GM10266 (cell line): ENCODE measurements at regions not wholly inside any gene's neighbourhood (a gene's known extent, or its start where the extent isn't known, plus 50 kb on each side); places are given as distances from the start of the nearest gene placed in this dataset.

Experiments used
- DNase-seq: peaks from one replicate; pipeline ENCODE4 v3.0.0; 2012; ENCODE audit errors: extremely low spot score
- TF ChIP-seq, protein P1 (sequence below): IDR thresholded peaks from 2 replicates; pipeline ENCODE4 v1.5.1; 2012; ENCODE audit warnings: mild to moderate bottlenecking, low read depth; ENCODE audit not compliant: control insufficient read depth, insufficient read depth; ENCODE audit errors: missing control alignments

DNA sequence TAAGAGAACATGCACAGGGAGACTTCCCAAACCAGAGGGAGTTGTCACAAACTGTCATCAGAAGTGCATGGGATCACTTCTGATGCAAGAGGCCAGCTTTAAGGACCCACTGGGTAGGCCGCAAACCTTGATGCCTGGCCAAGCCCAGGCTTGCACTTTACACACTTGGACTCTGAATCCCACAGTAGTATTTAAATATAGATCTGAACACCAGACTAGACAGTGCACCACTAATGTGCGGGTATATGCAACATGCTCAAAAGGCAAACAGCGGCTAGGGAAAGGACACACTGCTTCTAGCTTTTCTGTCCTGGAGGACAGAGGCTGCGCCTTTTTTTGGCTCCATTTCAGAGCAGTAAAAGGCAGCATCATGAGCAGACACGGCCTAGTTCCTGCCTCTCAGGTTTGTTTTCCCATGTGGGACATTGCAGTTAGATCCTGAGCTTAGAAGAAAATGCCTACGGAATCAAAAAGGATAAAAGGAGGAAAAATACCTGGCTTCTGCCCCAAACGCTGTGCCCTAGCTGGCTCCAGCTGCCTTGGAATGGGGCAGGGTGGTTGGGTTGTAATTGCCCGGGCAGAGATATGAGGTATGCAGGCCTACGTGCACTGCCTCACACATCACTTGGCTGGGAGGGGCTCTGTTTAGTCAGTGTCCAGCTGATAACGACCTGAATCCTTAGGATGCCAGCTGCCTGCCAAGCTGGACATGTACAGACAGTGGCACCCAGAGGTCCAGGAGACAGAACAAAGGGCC lies 84.5 kb upstream of the EGLN3 start:
- DNase-seq, result no peak
- TF ChIP-seq, protein P1, sequence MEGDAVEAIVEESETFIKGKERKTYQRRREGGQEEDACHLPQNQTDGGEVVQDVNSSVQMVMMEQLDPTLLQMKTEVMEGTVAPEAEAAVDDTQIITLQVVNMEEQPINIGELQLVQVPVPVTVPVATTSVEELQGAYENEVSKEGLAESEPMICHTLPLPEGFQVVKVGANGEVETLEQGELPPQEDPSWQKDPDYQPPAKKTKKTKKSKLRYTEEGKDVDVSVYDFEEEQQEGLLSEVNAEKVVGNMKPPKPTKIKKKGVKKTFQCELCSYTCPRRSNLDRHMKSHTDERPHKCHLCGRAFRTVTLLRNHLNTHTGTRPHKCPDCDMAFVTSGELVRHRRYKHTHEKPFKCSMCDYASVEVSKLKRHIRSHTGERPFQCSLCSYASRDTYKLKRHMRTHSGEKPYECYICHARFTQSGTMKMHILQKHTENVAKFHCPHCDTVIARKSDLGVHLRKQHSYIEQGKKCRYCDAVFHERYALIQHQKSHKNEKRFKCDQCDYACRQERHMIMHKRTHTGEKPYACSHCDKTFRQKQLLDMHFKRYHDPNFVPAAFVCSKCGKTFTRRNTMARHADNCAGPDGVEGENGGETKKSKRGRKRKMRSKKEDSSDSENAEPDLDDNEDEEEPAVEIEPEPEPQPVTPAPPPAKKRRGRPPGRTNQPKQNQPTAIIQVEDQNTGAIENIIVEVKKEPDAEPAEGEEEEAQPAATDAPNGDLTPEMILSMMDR, result no peak

DNA sequence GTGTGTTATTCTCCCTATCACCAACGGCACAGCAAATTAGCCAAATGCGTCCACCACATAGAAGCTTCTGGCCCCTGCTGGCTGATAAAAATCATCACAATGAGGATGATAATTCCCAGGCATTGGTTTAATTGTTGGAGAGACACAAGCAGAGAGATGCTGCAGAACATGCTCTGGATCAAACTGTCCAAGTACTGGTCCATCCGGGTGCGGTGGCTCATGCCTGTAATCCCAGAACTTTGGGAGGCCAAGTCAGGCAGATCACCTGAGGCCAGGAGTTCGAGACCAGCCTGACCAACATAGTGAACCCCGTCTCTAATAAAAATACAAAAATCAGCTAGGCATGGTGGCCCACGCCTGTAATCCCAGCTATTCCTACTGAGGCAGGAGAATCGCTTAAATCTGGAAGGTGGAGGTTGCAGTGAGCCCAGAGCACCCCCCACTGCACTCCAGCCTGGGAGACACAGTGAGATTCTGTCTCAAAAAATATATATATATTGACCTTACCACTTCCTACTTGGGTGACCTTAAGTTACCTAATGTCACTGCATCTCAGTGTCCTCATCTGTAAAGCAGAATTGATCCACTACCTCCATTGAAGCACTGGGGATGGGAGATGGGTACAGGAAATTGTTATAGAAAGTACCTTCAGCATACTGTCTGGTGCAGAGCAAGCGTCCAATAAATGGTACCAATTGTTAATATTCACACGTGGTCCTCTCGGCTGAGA lies 83.7 kb upstream of the EGLN3 start:
- TF ChIP-seq, protein P1, result no peak
- no peak for DNase-seq

DNA sequence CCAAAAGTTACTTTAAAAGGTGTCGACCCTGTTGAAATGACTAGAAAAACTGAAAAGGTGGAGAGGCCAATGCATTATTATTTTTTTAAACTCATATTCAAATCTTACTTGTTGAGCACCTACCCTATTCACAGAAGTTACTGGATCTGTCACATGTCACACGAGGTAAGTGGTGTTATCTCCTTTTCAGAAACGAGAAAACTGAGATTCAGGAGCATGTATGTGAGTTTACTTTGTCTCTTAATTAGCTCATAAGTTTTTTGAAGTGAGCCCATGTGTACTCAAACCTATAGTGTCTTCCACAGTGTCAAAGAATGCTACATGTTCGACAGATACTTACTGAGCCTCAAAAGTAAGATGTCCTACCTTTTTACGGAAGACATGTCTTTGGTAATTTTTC lies 81.8 kb upstream of the EGLN3 start:
- no peak for DNase-seq

DNA sequence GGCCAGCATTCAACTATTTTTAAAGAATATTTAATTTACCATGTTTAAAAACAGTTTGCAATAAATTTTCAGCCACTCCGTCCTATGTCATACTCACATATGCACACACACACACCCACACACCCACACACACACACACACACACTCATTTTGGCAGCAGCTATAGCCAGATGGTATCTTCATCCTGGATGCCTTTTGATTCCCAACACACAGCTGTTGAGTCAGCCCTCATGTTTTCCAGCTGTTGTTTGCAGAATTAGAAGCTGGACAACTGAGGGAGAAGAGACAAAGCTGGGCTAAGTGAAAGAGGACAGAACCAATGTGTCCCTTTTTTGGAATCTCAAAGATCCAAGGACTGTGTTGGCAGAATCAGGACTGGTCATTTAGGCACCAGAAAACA lies 80.0 kb upstream of the EGLN3 start:
- TF ChIP-seq, protein P1, result no peak

More for the DNA sequence above, 81.8 kb upstream of the EGLN3 start:
- TF ChIP-seq, protein P1, result no peak

DNA sequence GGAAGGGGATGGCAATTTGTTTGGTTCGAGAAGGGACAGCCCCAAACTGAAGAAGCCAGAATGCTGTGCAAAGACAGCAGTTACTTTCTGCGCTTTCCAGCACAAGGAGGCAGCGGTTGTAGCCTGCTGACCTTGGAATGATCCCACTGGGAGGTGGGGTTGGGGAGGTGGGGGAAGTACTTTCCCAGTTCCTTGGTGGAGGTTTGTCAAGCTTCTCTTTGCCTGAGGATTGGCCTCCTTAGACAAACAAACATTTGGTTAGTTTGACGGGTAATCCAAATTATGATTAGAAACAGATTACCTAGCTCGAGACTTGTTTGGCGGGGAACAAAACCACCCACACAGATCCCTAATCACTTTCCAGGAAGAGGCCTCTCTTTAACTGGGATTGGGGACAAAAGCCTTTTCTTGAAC lies 79.1 kb upstream of the EGLN3 start:
- TF ChIP-seq, protein P1, result no peak
- DNase-seq, result no peak

More for the DNA sequence above, 80.0 kb upstream of the EGLN3 start:
- DNase-seq, result no peak

DNA sequence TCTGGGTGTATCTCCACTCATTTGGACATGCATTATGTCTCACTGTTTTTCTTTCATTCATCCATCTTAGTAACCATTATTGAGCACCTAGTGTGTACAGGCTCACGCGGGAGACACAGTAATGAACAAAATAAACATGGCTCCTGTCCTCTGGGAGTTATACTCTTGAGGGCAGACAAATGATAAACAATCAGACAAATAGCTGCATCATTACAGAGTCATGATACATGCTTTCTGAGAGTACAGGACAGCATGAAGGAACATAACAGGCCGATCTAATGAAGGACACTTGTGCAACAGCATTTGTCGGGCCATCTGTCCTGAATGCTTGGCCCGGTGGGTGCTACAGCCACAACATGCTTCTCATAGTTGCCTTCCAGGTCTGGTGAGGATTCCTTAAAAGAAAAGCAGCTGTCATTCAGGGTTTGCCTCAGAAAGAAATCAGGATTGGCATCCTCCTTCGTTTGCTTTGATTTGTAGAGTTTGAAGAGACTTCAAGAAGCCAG lies 77.2 kb upstream of the EGLN3 start:
- TF ChIP-seq, protein P1, result no peak

More for the DNA sequence above, 77.2 kb upstream of the EGLN3 start:
- DNase-seq, result no peak
